PC-3 (cell line): ENCODE measurements at regions not wholly inside any gene's neighbourhood (a gene's known extent, or its start where the extent isn't known, plus 50 kb on each side); places are given as distances from the start of the nearest gene placed in this dataset.

Source experiments
- ATAC-seq: fragments of 200-7000 bp; cut with Tn5 transposase; 2 replicates; pipeline ENCODE4 v1.9.1; 2020; ENCODE audit warnings: mild to moderate bottlenecking, moderate library complexity
- BruUV-seq: library from RNA; stranded (reverse); fragments of 400-500 nt; replicated peaks from 2 replicates; lab custom pipeline; 2021; lab: Mats Ljungman, UMichigan
- CTCF ChIA-PET: fragments of 300-600 bp; sonication (Branson Sonifier 250); formaldehyde crosslinking; loops from one replicate; lab custom pipeline; 2022; ENCODE audit warnings: antibody characterized with exemption; lab: Charles Lee
- POLR2A ChIA-PET: fragments of 300-600 bp; sonication (Branson Sonifier 250); formaldehyde crosslinking; loops from one replicate; lab custom pipeline; 2022; ENCODE audit warnings: antibody characterized with exemption; ENCODE audit not compliant: unreplicated experiment; lab: Charles Lee
- DNase-seq: peaks from one replicate; pipeline ENCODE4 v3.0.0-alpha.2; 2015
- H2AFZ ChIP-seq: fragments of 300-600 bp; sonication (generic); 2 replicates; pipeline ENCODE4 v1.6.0; 2016; ENCODE audit warnings: antibody characterized with exemption, low read length
- H3F3A ChIP-seq: fragments of 300-600 bp; sonication (generic); one replicate; pipeline ENCODE4 v1.6.0; 2017; ENCODE audit warnings: antibody characterized with exemption, low read length, control low read depth, mild to moderate bottlenecking; ENCODE audit not compliant: unreplicated experiment
- H3K27ac ChIP-seq: fragments of 300-600 bp; sonication (generic); 2 replicates; pipeline ENCODE4 v1.5.1; 2016; ENCODE audit warnings: mild to moderate bottlenecking, low read length
- H3K27me3 ChIP-seq: fragments of 300-600 bp; sonication (generic); 2 replicates; pipeline ENCODE4 v1.6.1; 2016; ENCODE audit warnings: low read length, mixed read lengths
- H3K36me3 ChIP-seq: fragments of 300-600 bp; sonication (generic); 2 replicates; pipeline ENCODE4 v1.6.1; 2016; ENCODE audit warnings: low read depth, mixed run types, low read length, mixed read lengths
- H3K4me1 ChIP-seq: fragments of 300-600 bp; sonication (generic); 2 replicates; pipeline ENCODE4 v1.5.1; 2016; ENCODE audit warnings: low read length; ENCODE audit not compliant: insufficient read depth
- H3K4me2 ChIP-seq: fragments of 300-600 bp; sonication (generic); 2 replicates; pipeline ENCODE4 v1.6.0; 2016; ENCODE audit warnings: low read length
- H3K4me3 ChIP-seq: fragments of 300-600 bp; sonication (generic); 2 replicates; pipeline ENCODE4 v1.5.1; 2016; ENCODE audit warnings: mild to moderate bottlenecking, low read length, mixed read lengths
- H3K79me2 ChIP-seq: fragments of 300-600 bp; sonication (generic); 2 replicates; pipeline ENCODE4 v1.6.1; 2017; ENCODE audit warnings: low read length, mixed read lengths
- H3K9ac ChIP-seq: fragments of 300-600 bp; sonication (generic); 2 replicates; pipeline ENCODE4 v1.6.0; 2016; ENCODE audit warnings: mild to moderate bottlenecking, low read length
- H3K9me2 ChIP-seq: fragments of 300-600 bp; sonication (generic); replicated peaks from 2 replicates; pipeline ENCODE4 v1.6.1; 2016; ENCODE audit warnings: mixed run types, low read length, mixed read lengths
- H3K9me3 ChIP-seq: fragments of 300-600 bp; sonication (generic); 2 replicates; pipeline ENCODE4 v1.6.1; 2016; ENCODE audit warnings: low read length, mixed read lengths
- H4K20me1 ChIP-seq: fragments of 300-600 bp; sonication (generic); 2 replicates; pipeline ENCODE4 v1.6.1; 2016; ENCODE audit warnings: low read length, mixed read lengths
- EZH2 ChIP-seq: fragments of 300-600 bp; sonication (generic); IDR thresholded peaks from one replicate; pipeline ENCODE4 v1.6.1; 2017; ENCODE audit warnings: antibody characterized with exemption, mild to moderate bottlenecking, low read length; ENCODE audit not compliant: unreplicated experiment
- EZH2phosphoT487 ChIP-seq: fragments of 300-600 bp; sonication (generic); IDR thresholded peaks from 2 replicates; pipeline ENCODE4 v1.6.1; 2018; ENCODE audit warnings: mild to moderate bottlenecking, antibody characterized with exemption, low read length, borderline replicate concordance
- intact Hi-C: fragments of 100-400 bp; cut with micrococcal nuclease; formaldehyde crosslinking; loops from 2 replicates; pipeline ENCODE4 v1.9.0; 2023
- TF ChIP-seq, protein P1 (sequence below): fragments of 300-600 bp; sonication (generic); conservative IDR thresholded peaks from 2 replicates; pipeline ENCODE4 v1.5.1; 2017; ENCODE audit warnings: antibody characterized with exemption, low read depth, mild to moderate bottlenecking, low read length

DNA sequence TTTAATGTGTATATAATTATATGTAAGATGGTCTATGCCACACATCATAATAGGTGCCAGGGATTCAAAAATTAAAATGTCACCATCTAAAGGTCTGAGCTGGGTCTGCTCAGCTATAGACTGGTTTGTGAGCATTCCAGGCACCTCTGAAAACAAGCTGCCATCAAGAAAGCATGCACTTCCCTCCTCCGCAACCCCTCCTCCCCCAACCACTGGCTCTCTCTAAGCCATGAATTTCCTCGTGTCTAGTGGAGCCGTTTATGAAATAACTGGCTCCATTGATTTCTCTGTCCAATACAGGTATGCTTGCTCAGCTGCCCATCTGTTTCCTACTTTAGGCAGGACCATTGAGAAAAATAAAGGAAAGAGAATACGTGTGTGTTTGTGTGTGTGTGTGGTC lies 522.6 kb upstream of the PLXNA2 start:
- ChIA-PET POLR2A (no interaction called here), CTCF (no interaction called here)
- no peaks in the 10 kb centered on the region for H3K79me2 ChIP-seq
- no peak for DNase-seq
- H3K36me3 ChIP-seq, result no peaks in the 10 kb centered on the region
- no peak for ATAC-seq
- no peaks in the 10 kb centered on the region for H3K27me3 ChIP-seq
- H3K9me3 ChIP-seq, result no peaks in the 10 kb centered on the region
- TF ChIP-seq EZH2 (no peak), EZH2phosphoT487 (no peak)
- TF ChIP-seq, protein P1, sequence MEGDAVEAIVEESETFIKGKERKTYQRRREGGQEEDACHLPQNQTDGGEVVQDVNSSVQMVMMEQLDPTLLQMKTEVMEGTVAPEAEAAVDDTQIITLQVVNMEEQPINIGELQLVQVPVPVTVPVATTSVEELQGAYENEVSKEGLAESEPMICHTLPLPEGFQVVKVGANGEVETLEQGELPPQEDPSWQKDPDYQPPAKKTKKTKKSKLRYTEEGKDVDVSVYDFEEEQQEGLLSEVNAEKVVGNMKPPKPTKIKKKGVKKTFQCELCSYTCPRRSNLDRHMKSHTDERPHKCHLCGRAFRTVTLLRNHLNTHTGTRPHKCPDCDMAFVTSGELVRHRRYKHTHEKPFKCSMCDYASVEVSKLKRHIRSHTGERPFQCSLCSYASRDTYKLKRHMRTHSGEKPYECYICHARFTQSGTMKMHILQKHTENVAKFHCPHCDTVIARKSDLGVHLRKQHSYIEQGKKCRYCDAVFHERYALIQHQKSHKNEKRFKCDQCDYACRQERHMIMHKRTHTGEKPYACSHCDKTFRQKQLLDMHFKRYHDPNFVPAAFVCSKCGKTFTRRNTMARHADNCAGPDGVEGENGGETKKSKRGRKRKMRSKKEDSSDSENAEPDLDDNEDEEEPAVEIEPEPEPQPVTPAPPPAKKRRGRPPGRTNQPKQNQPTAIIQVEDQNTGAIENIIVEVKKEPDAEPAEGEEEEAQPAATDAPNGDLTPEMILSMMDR, result no peak
- no peak overlapping the region for H3K4me3 ChIP-seq
- no peaks in the 10 kb centered on the region for H4K20me1 ChIP-seq
- H3K4me2 ChIP-seq, result no peak overlapping the region
- no TSS peak for BruUV-seq
- H3F3A ChIP-seq, result no peaks in the 10 kb centered on the region
- H3K27ac ChIP-seq, result no peak overlapping the region
- H3K9me2 ChIP-seq, result no peaks in the 10 kb centered on the region
- intact Hi-C loops, result no loop called here
- no peaks in the 10 kb centered on the region for H3K4me1 ChIP-seq
- H3K9ac ChIP-seq, result no peak overlapping the region
- H2AFZ ChIP-seq, result no peak overlapping the region

DNA sequence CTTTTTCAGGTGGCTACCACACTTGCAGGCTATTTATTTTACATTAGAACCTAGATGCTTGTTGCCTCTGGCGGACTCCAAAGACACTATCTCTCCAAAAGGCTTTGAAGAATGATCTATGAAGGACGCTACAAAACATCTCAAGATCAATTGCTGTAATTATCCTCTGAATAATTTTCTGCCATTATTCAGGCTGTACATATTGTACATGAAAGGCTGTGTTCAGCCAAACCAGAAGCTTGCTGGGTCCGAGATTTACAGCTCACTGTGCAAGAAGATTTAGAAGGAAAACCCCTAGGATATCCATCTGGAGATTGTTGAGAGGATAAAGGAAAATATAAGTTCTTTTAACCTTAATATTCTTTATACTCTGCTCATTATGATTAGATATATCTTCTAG lies 523.6 kb upstream of the PLXNA2 start:
- TF ChIP-seq, protein P1, result no peak
- TF ChIP-seq EZH2 (no peak), EZH2phosphoT487 (no peak)
- Histone ChIP-seq H2AFZ (no peak overlapping the region), H3K9ac (no peak overlapping the region), H3K4me1 (no peaks in the 10 kb centered on the region), H3K27ac (no peak overlapping the region), H3K4me2 (no peak overlapping the region), H3K4me3 (no peak overlapping the region), H3K79me2 (no peaks in the 10 kb centered on the region), H3K9me2 (no peaks in the 10 kb centered on the region), H3K36me3 (no peaks in the 10 kb centered on the region), H3K9me3 (no peaks in the 10 kb centered on the region), H4K20me1 (no peaks in the 10 kb centered on the region), H3K27me3 (no peaks in the 10 kb centered on the region), H3F3A (no peaks in the 10 kb centered on the region)
- ChIA-PET POLR2A (no interaction called here), CTCF (interaction anchor here (0.6 kb wide), 1 partner anchor 440 kb away, joined by 3 read pairs; no protein-coding TSS in a partner anchor)
- no TSS peak for BruUV-seq
- DNase-seq (no peak), ATAC-seq (no peak)
- intact Hi-C loops, result no loop called here

DNA sequence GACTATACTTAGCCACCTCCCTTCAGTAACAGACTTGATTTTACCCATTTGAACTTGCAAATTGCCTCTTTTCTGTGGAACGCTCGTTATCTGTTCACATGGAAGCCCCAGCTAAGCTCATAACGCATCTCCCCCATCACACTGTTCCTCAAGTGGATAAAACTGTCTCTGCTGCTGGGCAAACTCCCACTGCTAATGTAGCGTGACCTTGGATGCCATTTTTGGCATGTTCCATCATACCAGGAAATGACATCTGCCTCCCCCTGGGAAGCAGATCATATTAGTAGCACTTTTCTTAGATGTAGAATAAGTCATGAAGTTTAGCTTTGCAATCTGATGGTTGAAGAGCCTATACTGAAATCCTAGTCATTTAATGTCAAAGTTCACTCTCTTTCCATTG lies 528.7 kb upstream of the PLXNA2 start:
- Histone ChIP-seq H3F3A (no peaks in the 10 kb centered on the region), H3K79me2 (no peaks in the 10 kb centered on the region), H4K20me1 (no peaks in the 10 kb centered on the region), H3K27me3 (no peaks in the 10 kb centered on the region), H2AFZ (no peak overlapping the region), H3K4me1 (no peaks in the 10 kb centered on the region), H3K36me3 (no peaks in the 10 kb centered on the region), H3K27ac (no peak overlapping the region), H3K9me3 (no peaks in the 10 kb centered on the region), H3K9ac (no peak overlapping the region), H3K4me3 (no peak overlapping the region), H3K4me2 (no peak overlapping the region), H3K9me2 (no peaks in the 10 kb centered on the region)
- TF ChIP-seq EZH2phosphoT487 (no peak), EZH2 (no peak)
- TF ChIP-seq, protein P1, result no peak
- BruUV-seq, result no TSS peak
- DNase-seq (no peak), ATAC-seq (no peak)
- CTCF ChIA-PET, result no interaction called here
- intact Hi-C loops, result no loop called here
- POLR2A ChIA-PET, result no interaction called here
